Transverse colon (tissue), 3 donors: ENCODE measurements at regions not wholly inside any gene's neighbourhood (a gene's known extent, or its start where the extent isn't known, plus 50 kb on each side); places are given as distances from the start of the nearest gene placed in this dataset.

Experiments
- POLR2A ChIP-seq: fragments of 450-650 bp; IDR thresholded peaks from one replicate; pipeline ENCODE4 v1.6.1; 2016; ENCODE audit warnings: antibody characterized with exemption, mild to moderate bottlenecking, moderate library complexity
- TF ChIP-seq, protein P1 (sequence below), 5 experiments: fragments of 200-600 bp in 3 of 5; fragments of 450-650 bp in 2 of 5; sonication (generic) in 3 of 5; IDR thresholded peaks; 1 replicate in 2 of 5; 2 replicates in 3 of 5; pipeline ENCODE4 v1.5.1; 2016 to 2017; ENCODE audit warnings: antibody characterized with exemption in 5 of 5, inconsistent platforms in 3 of 5, mild to moderate bottlenecking in 2 of 5, moderate library complexity in 1 of 5

GRCh38 chr1:30660241-30660640, 63.1 kb downstream of the MATN1 start:
- TF ChIP-seq, protein P1, sequence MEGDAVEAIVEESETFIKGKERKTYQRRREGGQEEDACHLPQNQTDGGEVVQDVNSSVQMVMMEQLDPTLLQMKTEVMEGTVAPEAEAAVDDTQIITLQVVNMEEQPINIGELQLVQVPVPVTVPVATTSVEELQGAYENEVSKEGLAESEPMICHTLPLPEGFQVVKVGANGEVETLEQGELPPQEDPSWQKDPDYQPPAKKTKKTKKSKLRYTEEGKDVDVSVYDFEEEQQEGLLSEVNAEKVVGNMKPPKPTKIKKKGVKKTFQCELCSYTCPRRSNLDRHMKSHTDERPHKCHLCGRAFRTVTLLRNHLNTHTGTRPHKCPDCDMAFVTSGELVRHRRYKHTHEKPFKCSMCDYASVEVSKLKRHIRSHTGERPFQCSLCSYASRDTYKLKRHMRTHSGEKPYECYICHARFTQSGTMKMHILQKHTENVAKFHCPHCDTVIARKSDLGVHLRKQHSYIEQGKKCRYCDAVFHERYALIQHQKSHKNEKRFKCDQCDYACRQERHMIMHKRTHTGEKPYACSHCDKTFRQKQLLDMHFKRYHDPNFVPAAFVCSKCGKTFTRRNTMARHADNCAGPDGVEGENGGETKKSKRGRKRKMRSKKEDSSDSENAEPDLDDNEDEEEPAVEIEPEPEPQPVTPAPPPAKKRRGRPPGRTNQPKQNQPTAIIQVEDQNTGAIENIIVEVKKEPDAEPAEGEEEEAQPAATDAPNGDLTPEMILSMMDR (IDR thresholded peaks at IDR 0.05), result no peak
- no peak for TF ChIP-seq POLR2A
